Coronary artery (tissue), 2 donors: ENCODE measurements at regions not wholly inside any gene's neighbourhood (a gene's known extent, or its start where the extent isn't known, plus 50 kb on each side); places are given as distances from the start of the nearest gene placed in this dataset.
"Not testable (repeated sequence)": the region's sequence is repeated elsewhere in the genome, so short reads cannot be mapped to it uniquely, and the experiment has no call there.

Source experiments
- DNase-seq: peaks from one replicate; pipeline ENCODE4 v3.0.0-alpha.2; 2017; ENCODE audit warnings: low spot score
- H3K27ac ChIP-seq, 2 donors: fragments of 200-600 bp; sonication (generic); one replicate each; pipeline ENCODE4 v1.5.1; 2016 to 2019
- H3K4me3 ChIP-seq: fragments of 200-600 bp; sonication (generic); 2 replicates; pipeline ENCODE4 v1.5.1; 2016; ENCODE audit warnings: mild to moderate bottlenecking, moderate library complexity
- TF ChIP-seq, protein P1 (sequence below): fragments of 200-600 bp; sonication (generic); IDR thresholded peaks from one replicate; pipeline ENCODE4 v1.5.1; 2019; ENCODE audit warnings: antibody characterized with exemption

DNA sequence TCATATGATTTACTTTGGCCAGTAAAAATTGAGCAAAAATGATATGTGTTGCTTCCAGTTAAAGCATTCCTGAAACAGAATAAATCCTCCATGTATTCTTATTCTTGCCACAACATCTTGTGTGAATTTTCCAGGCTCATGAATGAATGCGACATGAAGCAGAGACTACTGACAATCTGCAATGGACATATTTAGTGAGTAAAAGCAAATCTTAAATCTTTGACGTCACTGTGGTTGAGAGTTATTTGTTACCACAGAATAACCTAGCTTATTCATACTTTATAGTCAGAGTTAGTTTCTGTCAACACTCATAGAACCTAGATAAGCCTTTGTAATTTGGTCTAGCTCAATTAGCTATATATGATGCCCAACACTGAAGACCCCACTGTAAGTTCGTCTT lies 1443.1 kb downstream of the PCDH9 start:
- no peak overlapping the region for H3K27ac ChIP-seq
- no peak overlapping the region for H3K4me3 ChIP-seq
- TF ChIP-seq, protein P1, sequence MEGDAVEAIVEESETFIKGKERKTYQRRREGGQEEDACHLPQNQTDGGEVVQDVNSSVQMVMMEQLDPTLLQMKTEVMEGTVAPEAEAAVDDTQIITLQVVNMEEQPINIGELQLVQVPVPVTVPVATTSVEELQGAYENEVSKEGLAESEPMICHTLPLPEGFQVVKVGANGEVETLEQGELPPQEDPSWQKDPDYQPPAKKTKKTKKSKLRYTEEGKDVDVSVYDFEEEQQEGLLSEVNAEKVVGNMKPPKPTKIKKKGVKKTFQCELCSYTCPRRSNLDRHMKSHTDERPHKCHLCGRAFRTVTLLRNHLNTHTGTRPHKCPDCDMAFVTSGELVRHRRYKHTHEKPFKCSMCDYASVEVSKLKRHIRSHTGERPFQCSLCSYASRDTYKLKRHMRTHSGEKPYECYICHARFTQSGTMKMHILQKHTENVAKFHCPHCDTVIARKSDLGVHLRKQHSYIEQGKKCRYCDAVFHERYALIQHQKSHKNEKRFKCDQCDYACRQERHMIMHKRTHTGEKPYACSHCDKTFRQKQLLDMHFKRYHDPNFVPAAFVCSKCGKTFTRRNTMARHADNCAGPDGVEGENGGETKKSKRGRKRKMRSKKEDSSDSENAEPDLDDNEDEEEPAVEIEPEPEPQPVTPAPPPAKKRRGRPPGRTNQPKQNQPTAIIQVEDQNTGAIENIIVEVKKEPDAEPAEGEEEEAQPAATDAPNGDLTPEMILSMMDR, result no peak
- no peak for DNase-seq

DNA sequence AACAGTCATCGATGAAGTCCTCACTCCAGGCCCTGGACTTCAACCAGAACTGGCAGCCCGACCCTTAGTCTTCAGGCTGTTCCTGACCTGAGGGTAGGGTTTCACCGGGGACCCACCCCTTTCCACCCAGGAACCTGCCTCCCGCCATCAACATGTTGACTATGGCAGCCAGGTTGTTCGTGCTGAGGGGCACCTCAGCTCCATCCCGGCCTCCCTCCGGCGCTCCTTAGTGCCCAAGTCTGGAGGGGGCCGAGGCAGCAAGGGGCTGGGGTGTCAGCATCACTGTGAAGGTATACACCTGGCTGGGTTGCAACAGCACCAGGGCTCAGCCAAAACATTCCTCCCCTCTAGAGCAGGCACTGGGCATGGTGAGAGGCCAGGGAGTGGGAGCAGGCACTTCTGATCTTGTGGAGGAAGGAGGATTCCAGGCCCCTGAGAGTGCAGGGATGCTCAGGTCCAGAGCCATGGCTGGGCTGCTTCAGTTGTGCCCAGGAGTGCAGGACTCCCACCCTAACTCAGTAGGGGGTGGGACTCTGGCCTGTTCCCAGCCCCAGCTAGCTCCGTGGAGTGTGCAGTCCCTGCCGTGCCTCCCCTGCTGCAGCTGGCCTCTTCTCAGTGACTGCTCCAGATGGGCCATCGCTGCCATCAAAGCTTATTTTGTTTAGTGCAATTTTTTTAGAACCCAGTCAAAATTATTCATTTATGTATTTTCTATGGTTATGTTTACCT lies 1445.9 kb downstream of the PCDH9 start:
- H3K27ac ChIP-seq, result no peak overlapping the region
- TF ChIP-seq, protein P1, result no peak
- no peak for DNase-seq
- H3K4me3 ChIP-seq, result no peak overlapping the region

DNA sequence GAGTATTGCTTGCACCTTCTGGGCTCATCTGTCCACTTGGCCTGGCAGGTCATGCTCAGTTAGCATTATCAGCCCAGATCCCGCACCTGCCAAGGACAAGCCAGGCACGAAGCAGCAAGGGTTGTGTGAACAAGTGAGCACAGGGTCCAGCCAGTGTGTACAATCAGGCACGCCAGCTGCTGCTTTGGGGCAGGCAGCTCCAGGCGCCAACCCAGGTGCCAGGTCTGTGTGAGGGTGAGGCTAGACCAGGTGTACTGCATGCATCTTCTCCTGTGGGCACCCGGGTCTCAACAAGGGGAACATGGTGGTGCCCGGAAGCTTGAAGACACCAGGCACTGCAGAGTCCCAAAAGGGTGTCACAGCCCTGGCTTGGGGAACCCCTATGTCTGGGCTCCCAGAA lies 1446.8 kb downstream of the PCDH9 start:
- DNase-seq, result no peak

DNA sequence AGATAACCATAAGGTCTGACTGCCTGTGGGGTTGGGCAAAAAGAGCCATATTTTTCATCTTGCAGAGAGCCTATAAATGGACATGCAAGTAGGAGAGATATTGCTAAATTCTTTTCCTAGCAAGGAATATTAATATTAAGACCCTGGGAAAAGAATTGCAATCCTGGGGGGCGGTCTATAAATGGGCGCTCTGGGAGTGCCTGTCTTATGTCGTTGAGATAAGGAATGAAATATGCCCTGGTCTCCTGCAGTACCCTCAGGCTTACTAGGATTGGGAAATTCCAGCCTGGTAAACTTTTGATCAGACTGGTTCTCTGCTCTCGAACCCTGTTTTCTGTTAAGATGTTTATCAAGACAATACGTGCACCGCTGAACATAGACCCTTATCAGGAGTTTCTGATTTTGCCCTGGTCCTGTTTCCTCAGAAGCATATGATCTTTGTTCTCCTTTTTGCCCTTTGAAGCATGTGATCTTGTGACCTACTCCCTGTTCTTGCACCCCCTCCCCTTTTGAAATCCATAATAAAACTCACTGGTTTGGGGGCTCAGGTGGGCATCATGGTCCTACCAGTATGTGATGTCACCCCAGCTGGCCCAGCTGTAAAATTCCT lies 1458.3 kb downstream of the PCDH9 start:
- H3K4me3 ChIP-seq, DNase-seq, H3K27ac ChIP-seq: not testable (repeated sequence)

More for the DNA sequence above, 1446.8 kb downstream of the PCDH9 start:
- TF ChIP-seq, protein P1, result no peak
- no peak overlapping the region for H3K27ac ChIP-seq
- no peak overlapping the region for H3K4me3 ChIP-seq

DNA sequence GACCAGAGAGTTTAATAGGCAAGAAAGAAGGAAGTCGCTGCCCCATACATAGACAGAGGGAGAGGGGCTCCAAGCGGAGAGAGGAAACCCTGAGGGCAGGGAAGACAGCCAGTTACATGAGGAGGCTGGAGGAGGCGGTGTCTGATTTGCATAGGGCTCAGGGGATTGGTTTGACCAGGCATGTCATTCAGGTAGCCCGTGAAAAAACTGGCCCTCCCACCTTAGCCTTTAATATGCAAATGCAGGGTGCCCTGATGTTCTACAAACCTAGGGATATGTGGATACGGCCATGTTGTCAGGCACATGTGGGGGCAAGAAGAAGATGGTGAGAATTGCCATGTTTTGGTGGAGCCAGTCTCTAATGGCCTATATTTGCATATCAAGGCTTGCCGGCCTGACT lies 1461.6 kb downstream of the PCDH9 start:
- Histone ChIP-seq H3K27ac (no peak overlapping the region), H3K4me3 (no peak overlapping the region)
- TF ChIP-seq, protein P1, result no peak
- DNase-seq, result no peak

DNA sequence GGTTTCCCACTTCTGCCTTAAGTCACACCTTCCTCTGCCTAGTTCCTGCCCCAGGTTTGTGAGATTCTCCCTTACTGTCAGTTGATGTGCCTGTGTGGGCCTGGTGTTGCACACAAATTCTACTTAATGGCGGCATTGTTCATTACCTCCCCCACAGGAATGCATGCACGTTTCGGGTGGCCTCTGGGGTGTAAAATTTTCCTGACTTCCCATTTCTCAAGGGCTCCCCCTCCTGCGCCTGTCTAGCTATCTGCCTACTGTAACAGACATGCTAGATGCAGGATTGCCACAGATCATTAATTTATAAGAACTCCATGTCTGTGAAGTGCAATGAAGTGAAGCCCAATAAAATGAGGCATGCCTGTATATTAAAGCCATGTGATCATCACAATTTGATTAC lies 1466.3 kb downstream of the PCDH9 start:
- H3K27ac ChIP-seq, result no peak overlapping the region
- TF ChIP-seq, protein P1, result no peak
- DNase-seq, result no peak
- no peak overlapping the region for H3K4me3 ChIP-seq

DNA sequence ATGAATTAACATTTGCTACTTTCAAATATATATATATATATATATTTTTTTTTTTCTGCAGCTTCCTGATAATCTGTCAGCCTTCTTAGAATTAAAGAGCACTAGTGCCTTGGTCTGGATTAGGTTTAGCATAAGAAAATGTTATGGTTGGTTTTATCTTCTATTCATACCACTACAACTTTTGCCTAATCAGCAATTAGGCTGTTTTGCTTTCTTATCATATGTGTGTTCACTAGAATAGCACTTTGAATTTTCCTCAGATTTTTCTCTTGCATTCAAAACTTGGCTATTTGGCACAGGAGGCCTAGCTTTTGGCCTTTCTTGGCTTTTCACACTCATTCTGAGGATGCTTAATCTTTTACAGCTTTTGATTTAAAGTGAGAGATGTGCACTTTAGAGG lies 1468.1 kb downstream of the PCDH9 start:
- no peak for DNase-seq
- Histone ChIP-seq H3K27ac (no peak overlapping the region), H3K4me3 (no peak overlapping the region)
- TF ChIP-seq, protein P1, result no peak
